Loucy (cell line): ENCODE measurements at regions not wholly inside any gene's neighbourhood (a gene's known extent, or its start where the extent isn't known, plus 50 kb on each side); places are given as distances from the start of the nearest gene placed in this dataset.

Experiments
- EZH2phosphoT487 ChIP-seq: fragments of 200-600 bp; IDR thresholded peaks from 2 replicates; pipeline ENCODE4 v1.6.1; 2018; ENCODE audit warnings: antibody characterized with exemption, mild to moderate bottlenecking, moderate library complexity, borderline replicate concordance
- TF ChIP-seq, protein P1 (sequence below): fragments of 200-600 bp; sonication (generic); conservative IDR thresholded peaks from 2 replicates; pipeline ENCODE4 v1.5.1; 2014; ENCODE audit warnings: mild to moderate bottlenecking, antibody characterized with exemption, low read length

DNA sequence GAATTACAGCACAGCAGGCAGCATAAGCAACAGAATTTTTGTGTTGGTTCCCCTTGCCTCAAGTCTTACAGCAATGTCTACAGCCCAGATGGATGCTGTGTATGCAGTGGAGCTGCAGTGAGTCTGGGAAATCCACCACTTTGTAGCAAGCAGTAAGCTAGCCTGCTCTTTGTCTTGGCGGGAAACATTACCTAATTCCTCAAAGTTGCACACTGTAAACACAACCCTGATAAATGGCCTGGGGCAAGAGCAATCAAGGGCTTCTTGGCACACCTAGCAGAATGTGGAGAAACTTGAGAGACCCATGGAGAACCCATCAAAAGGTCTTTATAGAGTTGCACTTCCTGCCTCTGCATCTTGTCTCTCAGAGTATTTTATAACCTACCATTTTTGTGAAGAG, 102.0 kb upstream of the FOXP2 start:
- TF ChIP-seq EZH2phosphoT487: no peak
- TF ChIP-seq, protein P1, sequence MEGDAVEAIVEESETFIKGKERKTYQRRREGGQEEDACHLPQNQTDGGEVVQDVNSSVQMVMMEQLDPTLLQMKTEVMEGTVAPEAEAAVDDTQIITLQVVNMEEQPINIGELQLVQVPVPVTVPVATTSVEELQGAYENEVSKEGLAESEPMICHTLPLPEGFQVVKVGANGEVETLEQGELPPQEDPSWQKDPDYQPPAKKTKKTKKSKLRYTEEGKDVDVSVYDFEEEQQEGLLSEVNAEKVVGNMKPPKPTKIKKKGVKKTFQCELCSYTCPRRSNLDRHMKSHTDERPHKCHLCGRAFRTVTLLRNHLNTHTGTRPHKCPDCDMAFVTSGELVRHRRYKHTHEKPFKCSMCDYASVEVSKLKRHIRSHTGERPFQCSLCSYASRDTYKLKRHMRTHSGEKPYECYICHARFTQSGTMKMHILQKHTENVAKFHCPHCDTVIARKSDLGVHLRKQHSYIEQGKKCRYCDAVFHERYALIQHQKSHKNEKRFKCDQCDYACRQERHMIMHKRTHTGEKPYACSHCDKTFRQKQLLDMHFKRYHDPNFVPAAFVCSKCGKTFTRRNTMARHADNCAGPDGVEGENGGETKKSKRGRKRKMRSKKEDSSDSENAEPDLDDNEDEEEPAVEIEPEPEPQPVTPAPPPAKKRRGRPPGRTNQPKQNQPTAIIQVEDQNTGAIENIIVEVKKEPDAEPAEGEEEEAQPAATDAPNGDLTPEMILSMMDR: no peak
